ENCODE measurements at regions not wholly inside any gene's neighbourhood (a gene's known extent, or its start where the extent isn't known, plus 50 kb on each side); places are given as distances from the start of the nearest gene placed in this dataset.

- no peak for DNase-seq
These were observed 226.4 kb upstream of the MYT1L start for GRCh38 chr2:2557475-2557874.

- no peak for DNase-seq
These were observed 219.8 kb upstream of the MYT1L start for GRCh38 chr2:2550856-2551255.

GRCh38 chr2:2547911-2548310 is 216.8 kb upstream of the MYT1L start:
- no peak for DNase-seq

GRCh38 chr2:2547451-2547850 is 216.4 kb upstream of the MYT1L start:
- no peak for DNase-seq

GRCh38 chr2:2546046-2546445 is 215.0 kb upstream of the MYT1L start:
- DNase-seq = no peak

GRCh38 chr2:2542966-2543611 is 212.0 kb upstream of the MYT1L start:
- no peak for DNase-seq

GRCh38 chr2:2542316-2542715 is 211.2 kb upstream of the MYT1L start:
- no peak for DNase-seq

GRCh38 chr2:2540406-2540805 is 209.3 kb upstream of the MYT1L start:
- DNase-seq = no peak

GRCh38 chr2:2536416-2537056 is 205.5 kb upstream of the MYT1L start:
- DNase-seq = no peak

GRCh38 chr2:2530334-2530733 is 199.3 kb upstream of the MYT1L start:
- DNase-seq = no peak

- DNase-seq = no peak
These were observed 197.8 kb upstream of the MYT1L start for GRCh38 chr2:2528846-2529245.

GRCh38 chr2:2527148-2527547 is 196.1 kb upstream of the MYT1L start:
- DNase-seq = peak; percentile 16

- DNase-seq = no peak
These were observed 193.4 kb upstream of the MYT1L start for GRCh38 chr2:2524348-2524941.

GRCh38 chr2:2523461-2524347 is 192.6 kb upstream of the MYT1L start:
- DNase-seq = no peak

GRCh38 chr2:2520401-2520811 is 189.3 kb upstream of the MYT1L start:
- DNase-seq = no peak

GRCh38 chr2:2519381-2519780 is 188.3 kb upstream of the MYT1L start:
- DNase-seq = no peak

- no peak for DNase-seq
These were observed 186.3 kb upstream of the MYT1L start for GRCh38 chr2:2517399-2517798.

- DNase-seq = no peak
These were observed 185.3 kb upstream of the MYT1L start for GRCh38 chr2:2516386-2516785.

GRCh38 chr2:2512931-2513330 is 181.9 kb upstream of the MYT1L start:
- DNase-seq = no peak

GRCh38 chr2:2507417-2507997 is 176.4 kb upstream of the MYT1L start:
- DNase-seq = no peak

GRCh38 chr2:2506536-2506935 is 175.5 kb upstream of the MYT1L start:
- no peak for DNase-seq

GRCh38 chr2:2505604-2506003 is 174.5 kb upstream of the MYT1L start:
- DNase-seq = no peak

- no peak for DNase-seq
These were observed 172.9 kb upstream of the MYT1L start for GRCh38 chr2:2503864-2504418.
